ENCODE measurements at regions not wholly inside any gene's neighbourhood (a gene's known extent, or its start where the extent isn't known, plus 50 kb on each side); places are given as distances from the start of the nearest gene placed in this dataset.
"Not testable (repeated sequence)": the region's sequence is repeated elsewhere in the genome, so short reads cannot be mapped to it uniquely, and the experiment has no call there.

- Histone ChIP-seq H4K20me1 (ENCODE audit: insufficient read depth, low read length) (no peaks in the 10 kb centered on the region), H3K27ac (ENCODE audit: low read depth, low read length) (no peak overlapping the region), H2AFZ (ENCODE audit: low read length) (no peak overlapping the region), H3K4me2 (ENCODE audit: insufficient read depth, low read length) (no peak overlapping the region), H3K79me2 (ENCODE audit: insufficient read depth, low read length) (no peaks in the 10 kb centered on the region), H3K4me3 (ENCODE audit: insufficient read depth, low read length) (no peak overlapping the region), H3K27me3 (ENCODE audit: insufficient read depth, low read length) (peaks cover 49% of the 10 kb centered on the region), H3K4me1 (ENCODE audit: insufficient read depth, low read length) (no peaks in the 10 kb centered on the region), H3K36me3 (ENCODE audit: insufficient read depth, low read length) (no peaks in the 10 kb centered on the region), H3K9me3 (ENCODE audit: low read depth, low read length) (no peaks in the 10 kb centered on the region)
- no peak for TF ChIP-seq CTCF (IDR thresholded peaks at IDR 0.05; ENCODE audit: extremely low read depth, low read depth, low read length)
- no peak for DNase-seq (ENCODE audit: insufficient read length, low spot score, missing footprints)
Observed at GRCh38 chr17:49898366-49899190, 50.7 kb upstream of the TAC4 start.

- no peaks in the 10 kb centered on the region for H4K20me1 ChIP-seq (ENCODE audit: insufficient read depth, low read length)
- H3K9me3 ChIP-seq (ENCODE audit: low read depth, low read length): no peaks in the 10 kb centered on the region
- peaks cover 51% of the 10 kb centered on the region for H3K27me3 ChIP-seq (ENCODE audit: insufficient read depth, low read length)
- no peak overlapping the region for H3K4me2 ChIP-seq (ENCODE audit: insufficient read depth, low read length)
- no peak for DNase-seq (ENCODE audit: insufficient read length, low spot score, missing footprints)
- H3K4me1 ChIP-seq (ENCODE audit: insufficient read depth, low read length): no peaks in the 10 kb centered on the region
- H3K4me3 ChIP-seq (ENCODE audit: insufficient read depth, low read length): no peak overlapping the region
- H3K79me2 ChIP-seq (ENCODE audit: insufficient read depth, low read length): no peaks in the 10 kb centered on the region
- peak; percentile 21 for TF ChIP-seq CTCF (IDR thresholded peaks at IDR 0.05; ENCODE audit: extremely low read depth, low read depth, low read length)
- H3K27ac ChIP-seq (ENCODE audit: low read depth, low read length): no peak overlapping the region
- no peak overlapping the region for H2AFZ ChIP-seq (ENCODE audit: low read length)
- no peaks in the 10 kb centered on the region for H3K36me3 ChIP-seq (ENCODE audit: insufficient read depth, low read length)
Observed at GRCh38 chr17:49899191-49899485, 51.3 kb upstream of the TAC4 start.

GRCh38 chr17:49899588-49899987 lies 51.7 kb upstream of the TAC4 start:
- H3K4me2 ChIP-seq (ENCODE audit: insufficient read depth, low read length): no peak overlapping the region
- no peak overlapping the region for H2AFZ ChIP-seq (ENCODE audit: low read length)
- no peaks in the 10 kb centered on the region for H4K20me1 ChIP-seq (ENCODE audit: insufficient read depth, low read length)
- peaks cover 55% of the 10 kb centered on the region for H3K27me3 ChIP-seq (ENCODE audit: insufficient read depth, low read length)
- no peaks in the 10 kb centered on the region for H3K9me3 ChIP-seq (ENCODE audit: low read depth, low read length)
- H3K27ac ChIP-seq (ENCODE audit: low read depth, low read length): no peak overlapping the region
- TF ChIP-seq CTCF (IDR thresholded peaks at IDR 0.05; ENCODE audit: extremely low read depth, low read depth, low read length): no peak
- H3K79me2 ChIP-seq (ENCODE audit: insufficient read depth, low read length): no peaks in the 10 kb centered on the region
- H3K4me1 ChIP-seq (ENCODE audit: insufficient read depth, low read length): no peaks in the 10 kb centered on the region
- H3K4me3 ChIP-seq (ENCODE audit: insufficient read depth, low read length): no peak overlapping the region
- H3K36me3 ChIP-seq (ENCODE audit: insufficient read depth, low read length): no peaks in the 10 kb centered on the region
- DNase-seq (ENCODE audit: insufficient read length, low spot score, missing footprints): no peak

GRCh38 chr17:49900801-49901200 lies 52.9 kb upstream of the TAC4 start:
- H3K9me3 ChIP-seq (ENCODE audit: low read depth, low read length); H4K20me1 ChIP-seq (ENCODE audit: insufficient read depth, low read length); H2AFZ ChIP-seq (ENCODE audit: low read length); H3K27ac ChIP-seq (ENCODE audit: low read depth, low read length); DNase-seq (ENCODE audit: insufficient read length, low spot score, missing footprints); H3K4me2 ChIP-seq (ENCODE audit: insufficient read depth, low read length); H3K4me3 ChIP-seq (ENCODE audit: insufficient read depth, low read length); H3K4me1 ChIP-seq (ENCODE audit: insufficient read depth, low read length); H3K36me3 ChIP-seq (ENCODE audit: insufficient read depth, low read length); H3K79me2 ChIP-seq (ENCODE audit: insufficient read depth, low read length): not testable (repeated sequence)
- H3K27me3 ChIP-seq (ENCODE audit: insufficient read depth, low read length): peaks cover 57% of the 10 kb centered on the region
